IPS-NIHi11 (cell line): ENCODE measurements at regions not wholly inside any gene's neighbourhood (a gene's known extent, or its start where the extent isn't known, plus 50 kb on each side); places are given as distances from the start of the nearest gene placed in this dataset.

Source experiments
- DNase-seq: peaks from one replicate; pipeline ENCODE4 v3.0.0; 2012; ENCODE audit warnings: mixed read lengths, low spot score

GRCh38 chr7:53520841-53521240 lies 485.4 kb downstream of the POM121L12 start:
- no peak for DNase-seq

GRCh38 chr7:53521638-53522184 lies 486.3 kb downstream of the POM121L12 start:
- DNase-seq, result no peak

DNA sequence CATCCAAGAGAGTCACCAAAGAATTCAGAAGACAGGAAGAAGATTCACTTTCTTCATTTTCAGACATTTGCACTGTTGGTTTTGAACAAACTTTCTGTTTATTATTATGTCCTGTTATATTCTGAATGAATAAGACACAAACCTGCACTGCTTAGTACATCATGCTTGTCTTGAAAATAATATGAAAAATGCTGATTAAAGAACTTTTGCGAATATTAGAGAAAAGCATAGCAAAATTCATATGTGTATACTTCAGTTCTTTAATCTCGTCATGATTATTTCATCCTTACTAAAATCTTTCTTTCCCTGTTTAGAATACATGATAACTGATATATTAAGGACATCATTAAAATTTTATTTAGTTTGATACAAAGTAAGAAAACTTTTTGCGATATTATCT lies 504.1 kb downstream of the POM121L12 start:
- DNase-seq, result no peak

GRCh38 chr7:53541475-53541874 lies 506.0 kb downstream of the POM121L12 start:
- DNase-seq, result no peak

DNA sequence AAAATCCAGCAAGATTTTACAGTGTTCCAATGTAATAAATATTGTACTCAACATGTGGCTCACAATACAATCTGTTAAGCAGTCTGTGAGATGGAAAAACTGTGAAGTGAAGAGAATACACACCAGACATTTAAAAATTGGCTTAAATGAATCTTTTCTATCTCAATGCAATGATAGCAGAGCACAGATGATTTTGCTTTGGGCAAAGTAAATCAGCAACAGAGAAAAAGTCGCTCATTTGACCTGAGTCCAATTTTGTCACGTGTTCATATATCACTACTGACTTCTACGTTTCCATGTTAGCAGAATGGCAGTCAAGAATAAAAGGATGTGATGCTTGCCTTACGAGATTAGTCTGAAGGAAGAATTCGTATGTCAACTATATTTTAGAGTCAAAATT lies 506.7 kb downstream of the POM121L12 start:
- no peak for DNase-seq
